HG03108 (cell line): ENCODE measurements at regions not wholly inside any gene's neighbourhood (a gene's known extent, or its start where the extent isn't known, plus 50 kb on each side); places are given as distances from the start of the nearest gene placed in this dataset.
"Not testable (repeated sequence)": the region's sequence is repeated elsewhere in the genome, so short reads cannot be mapped to it uniquely, and the experiment has no call there.

Experiments used
- ATAC-seq: cut with Tn5 transposase; IDR thresholded peaks from one replicate; pipeline ENCODE4 v1.9.1; 2021; ENCODE audit warnings: moderate library complexity; ENCODE audit not compliant: unreplicated experiment

DNA sequence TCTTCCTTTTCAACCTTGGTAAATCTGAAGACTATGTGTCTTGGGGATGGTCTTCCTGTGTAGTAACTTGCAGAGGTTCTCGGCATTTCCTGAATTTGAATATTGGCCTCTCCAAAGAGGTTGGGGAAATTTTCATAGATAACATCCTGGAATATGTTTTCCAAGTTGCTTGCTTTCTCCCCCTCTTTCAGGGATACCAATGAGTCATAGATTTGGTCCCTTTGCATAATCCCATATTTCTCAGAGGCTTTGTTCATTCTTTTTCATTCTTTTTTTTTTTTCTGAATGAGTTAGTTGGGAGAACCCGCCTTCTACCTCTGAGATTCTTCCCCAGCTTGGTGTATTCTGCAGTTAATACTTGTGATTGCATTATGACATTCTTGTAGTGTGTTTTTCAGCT is 549.2 kb upstream of the AMOT start:
- ATAC-seq, result no peak

GRCh38 chrX:113384628-113385027 is 544.0 kb upstream of the AMOT start:
- ATAC-seq, result no peak

GRCh38 chrX:113373421-113373820 is 532.8 kb upstream of the AMOT start:
- ATAC-seq, result not testable (repeated sequence)

- ATAC-seq, result no peak
Observed at GRCh38 chrX:113370006-113370405, 529.4 kb upstream of the AMOT start.

DNA sequence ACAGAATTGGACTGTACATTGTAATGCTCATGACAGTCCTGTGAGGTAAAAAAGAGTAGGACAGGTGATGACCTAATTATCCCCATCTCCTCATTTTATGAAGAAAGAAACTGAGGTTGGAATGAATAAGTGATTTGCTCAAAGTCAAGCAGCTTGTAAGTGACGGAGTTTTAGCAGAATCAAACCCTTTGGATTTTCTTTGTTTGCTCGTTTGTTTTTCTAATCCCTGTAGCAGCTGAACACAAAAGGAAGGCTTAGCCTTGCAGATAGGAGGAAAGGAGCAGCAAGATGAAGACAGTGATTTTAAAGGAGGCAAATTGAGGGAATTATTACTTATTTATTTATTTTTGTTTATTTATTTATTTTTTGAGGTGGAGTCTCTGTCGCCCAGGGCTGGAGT is 528.4 kb upstream of the AMOT start:
- no peak for ATAC-seq

GRCh38 chrX:113353134-113353533 is 512.5 kb upstream of the AMOT start:
- ATAC-seq, result no peak

GRCh38 chrX:113330416-113330815 is 489.8 kb upstream of the AMOT start:
- no peak for ATAC-seq

DNA sequence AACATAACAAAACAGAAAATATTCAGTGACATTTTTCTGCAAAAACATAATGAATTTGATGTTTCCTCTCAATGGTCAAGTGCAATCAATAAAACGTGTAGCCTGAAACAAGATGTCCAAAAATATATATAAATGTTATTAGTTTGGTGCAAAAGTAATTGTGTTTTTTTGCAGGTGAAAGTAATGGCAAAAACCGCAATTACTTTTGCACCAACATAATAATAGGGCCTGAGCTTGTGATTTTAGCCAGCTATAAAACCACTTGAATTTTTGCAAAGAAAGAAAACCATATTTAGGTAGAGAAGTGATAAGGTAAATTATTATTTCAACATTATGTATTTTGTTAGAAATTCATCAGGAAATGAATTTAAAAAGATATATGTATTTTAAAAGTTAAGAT is 475.3 kb upstream of the AMOT start:
- ATAC-seq, result no peak

GRCh38 chrX:113305496-113305895 is 464.9 kb upstream of the AMOT start:
- ATAC-seq, result no peak

DNA sequence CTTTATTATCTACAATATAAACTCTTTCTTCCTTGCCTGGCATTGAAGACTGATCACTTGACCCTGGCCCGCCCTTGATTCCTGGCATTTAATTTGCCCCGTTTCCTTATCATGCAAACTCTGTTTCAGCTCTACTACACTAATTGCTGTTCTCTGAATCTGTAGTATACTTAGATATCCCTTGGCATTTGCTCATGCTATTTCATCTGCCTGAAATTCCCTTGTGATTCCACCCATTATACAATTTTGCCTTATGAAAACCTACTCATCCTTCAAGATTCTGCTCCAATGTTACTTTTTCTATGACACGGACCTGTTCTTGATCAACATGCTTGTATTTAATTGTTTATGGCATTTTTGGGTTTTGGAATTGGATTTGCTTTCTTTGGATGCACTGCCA is 459.9 kb upstream of the AMOT start:
- no peak for ATAC-seq

- no peak for ATAC-seq
Observed at GRCh38 chrX:113297437-113297836, 456.8 kb upstream of the AMOT start.

GRCh38 chrX:113289503-113289902 is 448.9 kb upstream of the AMOT start:
- ATAC-seq, result no peak

DNA sequence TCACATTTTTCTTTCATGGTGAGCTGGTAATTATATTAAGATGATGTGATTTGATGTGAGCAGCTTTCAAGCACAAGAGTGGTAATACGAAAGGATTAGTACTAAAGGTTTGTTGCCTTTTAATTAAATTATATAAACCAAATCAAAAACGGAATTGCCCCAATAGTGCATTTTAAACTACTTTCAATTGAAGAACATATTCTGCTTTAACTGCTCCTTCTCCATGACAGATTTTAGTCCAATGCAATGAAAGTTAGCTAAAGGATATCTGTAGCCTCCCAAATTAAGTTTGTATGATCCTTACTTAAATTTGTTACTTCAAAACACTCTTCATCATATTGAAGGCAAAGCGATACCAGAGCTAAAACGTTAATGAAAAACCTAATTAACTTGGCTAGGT is 447.1 kb upstream of the AMOT start:
- ATAC-seq, result no peak

- ATAC-seq, result no peak
Observed at GRCh38 chrX:113275804-113276203, 435.2 kb upstream of the AMOT start.

- ATAC-seq, result no peak
Observed at GRCh38 chrX:113274791-113275190, 434.2 kb upstream of the AMOT start.

DNA sequence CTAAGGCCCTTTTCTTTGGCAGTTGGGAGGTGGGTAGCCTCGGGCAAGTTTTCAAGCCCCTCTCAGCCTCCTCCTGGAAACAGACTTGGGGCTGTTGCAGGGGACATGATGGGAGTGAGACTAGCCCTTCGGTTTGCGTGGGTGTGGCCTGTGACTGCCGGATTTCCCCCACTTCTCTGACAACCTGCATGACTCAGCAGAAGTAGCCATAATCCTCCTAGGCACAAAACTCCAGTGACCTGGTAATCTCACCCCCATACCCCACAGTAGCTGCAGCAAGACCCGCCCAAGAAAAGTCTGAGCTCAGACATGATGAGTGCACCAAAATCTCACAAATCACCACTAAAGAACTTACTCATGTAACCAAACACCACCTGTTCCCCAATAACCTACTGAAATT is 433.7 kb upstream of the AMOT start:
- ATAC-seq, result no peak

GRCh38 chrX:113269203-113269602 is 428.6 kb upstream of the AMOT start:
- no peak for ATAC-seq

DNA sequence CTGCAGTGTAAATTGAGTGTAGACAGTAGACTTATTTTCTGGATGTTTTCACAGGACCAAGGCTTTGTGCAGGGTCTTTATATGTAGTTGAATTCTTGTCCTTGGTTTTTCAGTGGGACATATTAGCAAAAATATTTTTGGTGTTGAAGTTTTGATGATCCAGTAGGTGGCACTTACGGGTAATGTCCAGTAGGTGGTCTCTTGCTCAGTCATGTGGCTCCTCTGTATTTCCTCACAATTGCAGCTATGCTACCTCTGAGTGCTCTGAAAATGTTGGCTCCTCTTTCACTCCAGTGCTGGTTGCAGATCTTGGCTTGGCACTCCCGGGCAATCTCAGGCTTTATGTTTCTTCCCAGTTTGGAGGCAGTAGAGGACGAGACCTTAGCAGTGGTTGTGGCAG is 419.8 kb upstream of the AMOT start:
- no peak for ATAC-seq

- no peak for ATAC-seq
Observed at GRCh38 chrX:113222305-113222704, 381.7 kb upstream of the AMOT start.

GRCh38 chrX:113212052-113212451 is 371.4 kb upstream of the AMOT start:
- ATAC-seq, result no peak

DNA sequence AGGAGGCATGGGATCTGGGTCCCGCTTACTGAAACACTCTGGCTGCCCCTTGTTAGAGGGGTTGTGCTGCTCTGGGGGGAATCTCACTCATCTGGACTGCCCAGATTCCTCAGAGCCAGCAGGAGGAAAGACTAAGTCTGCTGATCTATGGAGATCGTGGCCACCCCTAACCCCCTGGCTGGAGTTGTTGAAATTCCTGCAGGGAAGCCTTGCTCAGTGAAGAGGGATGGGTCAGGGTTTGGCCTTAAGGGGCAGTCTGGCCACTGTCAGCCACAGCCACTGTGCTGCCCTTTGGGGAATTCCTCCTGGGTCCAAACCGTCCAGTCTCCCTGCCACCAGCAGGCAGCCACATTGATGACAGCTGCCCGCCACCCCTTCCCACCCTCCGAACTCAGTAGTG is 362.0 kb upstream of the AMOT start:
- no peak for ATAC-seq

- ATAC-seq, result no peak
Observed at GRCh38 chrX:113195949-113196348, 355.3 kb upstream of the AMOT start.

- ATAC-seq, result no peak
Observed at GRCh38 chrX:113192418-113192817, 351.8 kb upstream of the AMOT start.

DNA sequence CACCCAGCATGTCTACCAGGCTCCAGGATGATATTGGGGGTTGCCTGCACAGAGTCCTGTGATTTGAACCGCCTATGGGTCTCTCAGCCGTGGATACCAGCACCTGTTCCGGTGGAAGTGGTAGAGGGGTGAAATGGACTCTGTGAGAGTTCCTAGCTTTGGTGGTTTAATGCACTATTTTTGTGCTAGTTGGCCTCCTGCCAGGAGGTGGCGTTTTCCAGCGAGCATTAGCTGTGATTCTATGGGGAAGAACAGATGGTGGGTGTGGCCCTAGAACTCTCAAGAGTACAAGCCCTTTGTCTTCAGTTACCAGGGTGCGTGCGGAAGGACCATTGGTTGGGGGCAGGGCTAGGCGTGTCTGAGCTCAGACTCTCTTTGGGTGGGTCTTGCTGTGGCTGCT is 316.9 kb upstream of the AMOT start:
- ATAC-seq, result no peak
